Endodermal cell (in vitro differentiated cells): ENCODE measurements at regions not wholly inside any gene's neighbourhood (a gene's known extent, or its start where the extent isn't known, plus 50 kb on each side); places are given as distances from the start of the nearest gene placed in this dataset.

Experiments
- DNase-seq: peaks from one replicate; pipeline ENCODE4 v3.0.0-alpha.2; 2017
- H3K27ac ChIP-seq: 2 replicates; pipeline ENCODE4 v1.5.1; 2013; ENCODE audit warnings: mild to moderate bottlenecking, low read depth, low read length, moderate library complexity
- H3K27me3 ChIP-seq: 2 replicates; pipeline ENCODE4 v1.6.1; 2013; ENCODE audit warnings: mild to moderate bottlenecking, low read length, moderate library complexity; ENCODE audit not compliant: insufficient read depth, control insufficient read depth, poor library complexity, severe bottlenecking
- H3K36me3 ChIP-seq: 2 replicates; pipeline ENCODE4 v1.7.0; 2013; ENCODE audit warnings: mild to moderate bottlenecking, low read length, moderate library complexity; ENCODE audit not compliant: control insufficient read depth, insufficient read depth
- H3K4me1 ChIP-seq: one replicate; pipeline ENCODE4 v1.7.0; 2013; ENCODE audit warnings: low read length; ENCODE audit not compliant: control insufficient read depth, insufficient read depth
- H3K4me3 ChIP-seq: 2 replicates; pipeline ENCODE4 v1.5.1; 2013; ENCODE audit warnings: mild to moderate bottlenecking, low read length, moderate library complexity
- H3K9ac ChIP-seq: 2 replicates; pipeline ENCODE4 v1.6.1; 2013; ENCODE audit warnings: mild to moderate bottlenecking, low read length, moderate library complexity; ENCODE audit not compliant: poor library complexity, severe bottlenecking; ENCODE audit errors: extremely low read depth
- H3K9me3 ChIP-seq: 2 replicates; pipeline ENCODE4 v1.6.1; 2013; ENCODE audit warnings: mild to moderate bottlenecking, low read length, moderate library complexity; ENCODE audit not compliant: control insufficient read depth
- H3K27ac Mint-ChIP-seq: 2 replicates; pipeline ENCODE4 v1.8.0; 2020; ENCODE audit warnings: mixed read lengths
- H3K27me3 Mint-ChIP-seq: 2 replicates; pipeline ENCODE4 v1.8.0; 2021; ENCODE audit warnings: mild to moderate bottlenecking, mixed read lengths; ENCODE audit not compliant: insufficient read depth
- H3K36me3 Mint-ChIP-seq: 2 replicates; pipeline ENCODE4 v1.8.0; 2020; ENCODE audit warnings: low read depth, mixed read lengths
- H3K4me1 Mint-ChIP-seq: 2 replicates; pipeline ENCODE4 v1.8.0; 2020; ENCODE audit warnings: mixed read lengths
- H3K4me3 Mint-ChIP-seq: 2 replicates; pipeline ENCODE4 v1.8.0; 2020; ENCODE audit warnings: mild to moderate bottlenecking, moderate library complexity, mixed read lengths
- H3K9me3 Mint-ChIP-seq: 2 replicates; pipeline ENCODE4 v1.8.0; 2020; ENCODE audit warnings: mild to moderate bottlenecking, mixed read lengths
- WGBS, 2 experiments: methylation state at CpG; one replicate each; pipeline versions ENCODE4 v1.1.5 to v1.1.7; 2013; ENCODE audit warnings: missing lambda C conversion rate in 2 of 2, mixed read lengths in 1 of 2; ENCODE audit not compliant: insufficient coverage in 1 of 2, insufficient read length in 1 of 2; 5-methylcytosine and 5-hydroxymethylcytosine counted together
- TF ChIP-seq, protein P1 (sequence below): fragments of 200-600 bp; sonication (generic); conservative IDR thresholded peaks from 2 replicates; pipeline ENCODE4 v1.5.0; 2021; ENCODE audit warnings: antibody characterized with exemption, mild to moderate bottlenecking

DNA sequence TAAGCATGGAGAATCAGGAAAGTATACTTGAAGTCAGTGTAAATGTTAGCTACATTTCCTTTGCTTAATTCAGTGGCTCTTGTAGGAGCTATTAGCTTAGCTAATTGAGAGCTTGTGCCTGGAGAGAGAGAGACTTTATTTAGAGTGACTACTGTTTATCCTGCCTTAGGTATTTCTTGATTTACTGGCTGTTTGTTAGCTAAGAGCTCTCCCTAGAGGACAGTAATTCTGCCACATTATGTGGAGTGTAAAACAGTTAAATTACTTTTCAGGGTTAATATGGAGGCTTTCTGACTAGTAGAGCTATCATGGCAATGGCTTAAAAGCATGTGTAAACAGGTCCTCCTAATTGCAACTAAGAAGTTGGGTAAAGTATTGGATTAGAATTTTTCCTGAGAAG, 306.5 kb upstream of the TECRL start:
- no peak overlapping the region for H3K27ac ChIP-seq
- TF ChIP-seq, protein P1, sequence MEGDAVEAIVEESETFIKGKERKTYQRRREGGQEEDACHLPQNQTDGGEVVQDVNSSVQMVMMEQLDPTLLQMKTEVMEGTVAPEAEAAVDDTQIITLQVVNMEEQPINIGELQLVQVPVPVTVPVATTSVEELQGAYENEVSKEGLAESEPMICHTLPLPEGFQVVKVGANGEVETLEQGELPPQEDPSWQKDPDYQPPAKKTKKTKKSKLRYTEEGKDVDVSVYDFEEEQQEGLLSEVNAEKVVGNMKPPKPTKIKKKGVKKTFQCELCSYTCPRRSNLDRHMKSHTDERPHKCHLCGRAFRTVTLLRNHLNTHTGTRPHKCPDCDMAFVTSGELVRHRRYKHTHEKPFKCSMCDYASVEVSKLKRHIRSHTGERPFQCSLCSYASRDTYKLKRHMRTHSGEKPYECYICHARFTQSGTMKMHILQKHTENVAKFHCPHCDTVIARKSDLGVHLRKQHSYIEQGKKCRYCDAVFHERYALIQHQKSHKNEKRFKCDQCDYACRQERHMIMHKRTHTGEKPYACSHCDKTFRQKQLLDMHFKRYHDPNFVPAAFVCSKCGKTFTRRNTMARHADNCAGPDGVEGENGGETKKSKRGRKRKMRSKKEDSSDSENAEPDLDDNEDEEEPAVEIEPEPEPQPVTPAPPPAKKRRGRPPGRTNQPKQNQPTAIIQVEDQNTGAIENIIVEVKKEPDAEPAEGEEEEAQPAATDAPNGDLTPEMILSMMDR, result no peak
- H3K9ac ChIP-seq, result no peak overlapping the region
- no peak overlapping the region for H3K27ac Mint-ChIP-seq
- no peak for DNase-seq
- H3K4me3 Mint-ChIP-seq, result no peak overlapping the region
- H3K27me3 ChIP-seq, result no peaks in the 10 kb centered on the region
- peaks cover 5% of the 10 kb centered on the region for H3K9me3 ChIP-seq
- no peaks in the 10 kb centered on the region for H3K27me3 Mint-ChIP-seq
- no peaks in the 10 kb centered on the region for H3K4me1 ChIP-seq
- no peak overlapping the region for H3K4me3 ChIP-seq
- H3K36me3 Mint-ChIP-seq, result no peaks in the 10 kb centered on the region
- peaks cover 16% of the 10 kb centered on the region for H3K9me3 Mint-ChIP-seq
- H3K36me3 ChIP-seq, result no peaks in the 10 kb centered on the region
- H3K4me1 Mint-ChIP-seq, result no peaks in the 10 kb centered on the region

DNA sequence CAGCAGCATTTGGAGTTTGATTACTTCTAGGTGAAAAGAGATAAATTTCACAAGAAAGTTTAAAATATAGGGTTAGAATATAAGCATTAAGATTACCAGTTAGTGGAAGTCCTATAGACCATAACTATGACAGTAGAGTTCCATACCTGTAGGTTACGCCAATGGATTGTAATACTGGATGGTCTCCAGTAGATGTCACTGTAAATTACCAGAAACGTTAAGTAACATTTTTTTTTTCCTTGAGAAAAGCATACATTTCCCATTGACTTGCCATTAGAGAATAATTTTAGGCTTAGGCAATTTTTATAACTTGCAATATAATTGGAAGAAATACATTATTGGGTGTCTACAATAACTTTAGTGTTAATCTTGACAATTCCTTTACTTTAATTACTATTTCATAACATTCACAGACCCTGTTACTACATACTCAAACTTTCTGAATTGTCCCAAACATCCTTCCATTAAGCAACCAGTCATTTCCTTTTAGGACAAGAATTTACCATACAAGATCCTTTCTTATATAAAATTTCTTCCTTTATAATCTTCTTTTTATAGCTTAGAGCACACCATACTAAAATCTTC, 304.1 kb upstream of the TECRL start:
- Histone ChIP-seq H3K36me3 (no peaks in the 10 kb centered on the region), H3K9ac (no peak overlapping the region), H3K9me3 (peaks cover 5% of the 10 kb centered on the region), H3K27me3 (no peaks in the 10 kb centered on the region), H3K27ac (no peak overlapping the region), H3K4me3 (no peak overlapping the region), H3K4me1 (no peaks in the 10 kb centered on the region)
- Mint-ChIP-seq H3K4me3 (no peak overlapping the region), H3K36me3 (no peaks in the 10 kb centered on the region), H3K27me3 (no peaks in the 10 kb centered on the region), H3K4me1 (no peaks in the 10 kb centered on the region), H3K27ac (no peak overlapping the region), H3K9me3 (peaks cover 10% of the 10 kb centered on the region)
- 0% methylated on average over 1 of the region's 2 CpGs; no CpG with 5 or more reads in 1 of the 2 experiments for WGBS, 2 experiments
- TF ChIP-seq, protein P1, result peak; percentile 79
- DNase-seq, result no peak

DNA sequence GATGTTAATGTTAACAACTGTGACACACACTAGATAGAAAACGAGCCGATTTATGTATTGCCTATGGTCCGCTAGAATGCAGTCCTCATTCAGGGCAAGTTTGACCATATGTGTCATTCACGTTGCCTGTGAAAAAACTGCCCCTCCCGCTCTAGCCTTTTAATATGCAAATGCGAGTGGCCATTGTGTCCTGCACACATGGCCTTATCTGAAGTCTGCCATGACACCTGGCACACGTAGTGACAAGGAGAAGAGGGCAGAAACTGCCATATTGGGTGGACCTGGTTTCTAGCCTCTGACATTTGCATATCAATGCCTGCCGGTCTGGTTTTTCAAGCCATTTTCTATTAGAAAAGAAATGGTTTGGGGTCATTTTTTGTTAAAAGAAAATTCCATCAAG, 303.3 kb upstream of the TECRL start:
- H3K4me3 Mint-ChIP-seq, result no peak overlapping the region
- H3K4me1 Mint-ChIP-seq, result no peaks in the 10 kb centered on the region
- no peaks in the 10 kb centered on the region for H3K4me1 ChIP-seq
- peaks cover 5% of the 10 kb centered on the region for H3K9me3 Mint-ChIP-seq
- 72 to 78% methylated on average over 7 to 8 of the region's 8 CpGs for WGBS, 2 experiments
- peaks cover 5% of the 10 kb centered on the region for H3K9me3 ChIP-seq
- H3K36me3 ChIP-seq, result no peaks in the 10 kb centered on the region
- DNase-seq, result no peak
- H3K9ac ChIP-seq, result no peak overlapping the region
- H3K4me3 ChIP-seq, result no peak overlapping the region
- TF ChIP-seq, protein P1, result no peak
- H3K27ac ChIP-seq, result no peak overlapping the region
- H3K36me3 Mint-ChIP-seq, result no peaks in the 10 kb centered on the region
- no peaks in the 10 kb centered on the region for H3K27me3 ChIP-seq
- H3K27me3 Mint-ChIP-seq, result no peaks in the 10 kb centered on the region
- no peak overlapping the region for H3K27ac Mint-ChIP-seq
